Neural crest cell (in vitro differentiated cells): ENCODE measurements at regions not wholly inside any gene's neighbourhood (a gene's known extent, or its start where the extent isn't known, plus 50 kb on each side); places are given as distances from the start of the nearest gene placed in this dataset.

Experiments
- DNase-seq: peaks from one replicate; pipeline ENCODE4 v3.0.0; 2021; ENCODE audit warnings: low read depth, mixed read lengths, low spot score
- H3K27ac Mint-ChIP-seq: one replicate; pipeline ENCODE4 v1.8.0; 2021; ENCODE audit warnings: mild to moderate bottlenecking, mixed read lengths; ENCODE audit not compliant: unreplicated experiment
- H3K27me3 Mint-ChIP-seq: 2 replicates; pipeline ENCODE4 v1.8.0; 2021; ENCODE audit warnings: low read depth, mild to moderate bottlenecking, mixed read lengths
- H3K36me3 Mint-ChIP-seq: 2 replicates; pipeline ENCODE4 v1.8.0; 2021; ENCODE audit warnings: low read depth, mild to moderate bottlenecking, mixed read lengths
- H3K4me1 Mint-ChIP-seq: 2 replicates; pipeline ENCODE4 v1.8.0; 2021; ENCODE audit warnings: mixed read lengths
- H3K4me3 Mint-ChIP-seq: one replicate; pipeline ENCODE4 v1.8.0; 2021; ENCODE audit warnings: mild to moderate bottlenecking, mixed read lengths
- H3K9me3 Mint-ChIP-seq: 2 replicates; pipeline ENCODE4 v1.8.0; 2021; ENCODE audit warnings: mixed read lengths
- CTCF ChIP-seq: fragments of 200-600 bp; sonication (generic); conservative IDR thresholded peaks from 2 replicates; pipeline ENCODE4 v1.5.0; 2021; ENCODE audit warnings: antibody characterized with exemption, mild to moderate bottlenecking

GRCh38 chr7:54847921-54848320 lies 88.9 kb upstream of the SEC61G start:
- H3K9me3 Mint-ChIP-seq = peaks cover 10% of the 10 kb centered on the region
- H3K27ac Mint-ChIP-seq = no peak overlapping the region
- no peak for DNase-seq
- H3K4me1 Mint-ChIP-seq = no peaks in the 10 kb centered on the region
- H3K4me3 Mint-ChIP-seq = no peak overlapping the region
- peaks cover 5% of the 10 kb centered on the region for H3K27me3 Mint-ChIP-seq
- H3K36me3 Mint-ChIP-seq = peaks cover 6% of the 10 kb centered on the region
- TF ChIP-seq CTCF = no peak

- Mint-ChIP-seq H3K27me3 (peaks cover 4% of the 10 kb centered on the region), H3K9me3 (peaks cover 17% of the 10 kb centered on the region), H3K4me1 (peaks cover 8% of the 10 kb centered on the region), H3K4me3 (no peak overlapping the region), H3K27ac (no peak overlapping the region), H3K36me3 (peaks cover 7% of the 10 kb centered on the region)
- TF ChIP-seq CTCF = no peak
- no peak for DNase-seq
Measured at GRCh38 chr7:54856856-54857255, 97.8 kb upstream of the SEC61G start.

GRCh38 chr7:54857294-54857693 lies 98.3 kb upstream of the SEC61G start:
- no peak overlapping the region for H3K27ac Mint-ChIP-seq
- peaks cover 17% of the 10 kb centered on the region for H3K9me3 Mint-ChIP-seq
- peaks cover 4% of the 10 kb centered on the region for H3K27me3 Mint-ChIP-seq
- peaks cover 7% of the 10 kb centered on the region for H3K36me3 Mint-ChIP-seq
- TF ChIP-seq CTCF = no peak
- no peak for DNase-seq
- H3K4me3 Mint-ChIP-seq = no peak overlapping the region
- H3K4me1 Mint-ChIP-seq = peaks cover 8% of the 10 kb centered on the region

- peaks cover 14% of the 10 kb centered on the region for H3K9me3 Mint-ChIP-seq
- TF ChIP-seq CTCF = no peak
Measured at GRCh38 chr7:54858008-54858692, 99.1 kb upstream of the SEC61G start.

GRCh38 chr7:54859066-54859465 lies 100.1 kb upstream of the SEC61G start:
- Mint-ChIP-seq H3K36me3 (peaks cover 3% of the 10 kb centered on the region), H3K4me3 (no peak overlapping the region), H3K27ac (no peak overlapping the region), H3K9me3 (peaks cover 7% of the 10 kb centered on the region), H3K4me1 (peaks cover 8% of the 10 kb centered on the region), H3K27me3 (peaks cover 8% of the 10 kb centered on the region)
- TF ChIP-seq CTCF = no peak
- no peak for DNase-seq

More at GRCh38 chr7:54858008-54858692, 99.1 kb upstream of the SEC61G start:
- Mint-ChIP-seq H3K36me3 (peaks cover 3% of the 10 kb centered on the region), H3K27ac (no peak overlapping the region), H3K27me3 (peaks cover 8% of the 10 kb centered on the region), H3K4me3 (no peak overlapping the region), H3K4me1 (peaks cover 8% of the 10 kb centered on the region)
- DNase-seq = no peak
